ENCODE measurements at regions not wholly inside any gene's neighbourhood (a gene's known extent, or its start where the extent isn't known, plus 50 kb on each side); places are given as distances from the start of the nearest gene placed in this dataset.
"Not testable (repeated sequence)": the region's sequence is repeated elsewhere in the genome, so short reads cannot be mapped to it uniquely, and the experiment has no call there.

- no peak for DNase-seq (ENCODE audit: low read depth in 4 of 4, low spot score in 3 of 4)
These were observed 58.0 kb upstream of the EFCAB3 start for GRCh38 chr17:62322313-62322712.

GRCh38 chr17:62321451-62321850 lies 58.9 kb upstream of the EFCAB3 start:
- DNase-seq (ENCODE audit: low read depth in 4 of 4, low spot score in 3 of 4) = no peak

- no peak for DNase-seq (ENCODE audit: low read depth in 4 of 4, low spot score in 3 of 4)
These were observed 60.5 kb upstream of the EFCAB3 start for GRCh38 chr17:62319846-62320245.

- no peak for DNase-seq (ENCODE audit: low read depth in 4 of 4, low spot score in 3 of 4)
These were observed 71.0 kb upstream of the EFCAB3 start for GRCh38 chr17:62309396-62309795.

- no peak for DNase-seq (ENCODE audit: low read depth in 4 of 4, low spot score in 3 of 4)
These were observed 73.2 kb upstream of the EFCAB3 start for GRCh38 chr17:62307196-62307595.

- no peak for DNase-seq (ENCODE audit: low read depth in 4 of 4, low spot score in 3 of 4)
These were observed 76.9 kb upstream of the EFCAB3 start for GRCh38 chr17:62303476-62303875.

GRCh38 chr17:62300697-62301096 lies 79.7 kb upstream of the EFCAB3 start:
- no peak for DNase-seq (ENCODE audit: low read depth in 4 of 4, low spot score in 3 of 4)

GRCh38 chr17:62275290-62275689 lies 105.1 kb upstream of the EFCAB3 start:
- not testable (repeated sequence) for DNase-seq (ENCODE audit: low read depth in 4 of 4, low spot score in 3 of 4)

GRCh38 chr17:62268361-62268760 lies 112.0 kb upstream of the EFCAB3 start:
- DNase-seq (ENCODE audit: low read depth in 4 of 4, low spot score in 3 of 4) = not testable (repeated sequence)

GRCh38 chr17:62264974-62265373 lies 115.4 kb upstream of the EFCAB3 start:
- not testable (repeated sequence) for DNase-seq (ENCODE audit: low read depth in 4 of 4, low spot score in 3 of 4)

- not testable (repeated sequence) for DNase-seq (ENCODE audit: low read depth in 4 of 4, low spot score in 3 of 4)
These were observed 124.6 kb upstream of the EFCAB3 start for GRCh38 chr17:62255791-62256190.

GRCh38 chr17:62242076-62242475 lies 138.3 kb upstream of the EFCAB3 start:
- DNase-seq (ENCODE audit: low read depth in 4 of 4, low spot score in 3 of 4) = not testable (repeated sequence)

GRCh38 chr17:62239569-62239968 lies 140.8 kb upstream of the EFCAB3 start:
- DNase-seq (ENCODE audit: low read depth in 4 of 4, low spot score in 3 of 4) = not testable (repeated sequence)

- DNase-seq (ENCODE audit: low read depth in 4 of 4, low spot score in 3 of 4) = not testable (repeated sequence)
These were observed 141.6 kb upstream of the EFCAB3 start for GRCh38 chr17:62238551-62239338.

GRCh38 chr17:62233822-62234481 lies 146.4 kb upstream of the EFCAB3 start:
- not testable (repeated sequence) for DNase-seq (ENCODE audit: low read depth in 4 of 4, low spot score in 3 of 4)

- not testable (repeated sequence) for DNase-seq (ENCODE audit: low read depth in 4 of 4, low spot score in 3 of 4)
These were observed 149.1 kb upstream of the EFCAB3 start for GRCh38 chr17:62231293-62231692.

- DNase-seq (ENCODE audit: low read depth in 4 of 4, low spot score in 3 of 4) = not testable (repeated sequence)
These were observed 153.6 kb upstream of the EFCAB3 start for GRCh38 chr17:62226610-62227240.

GRCh38 chr17:62223585-62223984 lies 156.8 kb upstream of the EFCAB3 start:
- not testable (repeated sequence) for DNase-seq (ENCODE audit: low read depth in 4 of 4, low spot score in 3 of 4)

- no peak for DNase-seq (ENCODE audit: low read depth in 4 of 4, low spot score in 3 of 4)
These were observed 154.3 kb upstream of the MED13 start for GRCh38 chr17:62219221-62219899.

- DNase-seq (ENCODE audit: low read depth in 4 of 4, low spot score in 3 of 4) = no peak
These were observed 151.8 kb upstream of the MED13 start for GRCh38 chr17:62216847-62217246.

GRCh38 chr17:62215891-62216290 lies 150.8 kb upstream of the MED13 start:
- not testable (repeated sequence) for DNase-seq (ENCODE audit: low read depth in 4 of 4, low spot score in 3 of 4)

Data from right renal pelvis (tissue), 4 donors.